ENCODE measurements at regions not wholly inside any gene's neighbourhood (a gene's known extent, or its start where the extent isn't known, plus 50 kb on each side); places are given as distances from the start of the nearest gene placed in this dataset.

- H3K4me2 ChIP-seq (ENCODE audit: low read depth, low read length, poor library complexity, severe bottlenecking), result no peak overlapping the region
- no peaks in the 10 kb centered on the region for H3K79me2 ChIP-seq (ENCODE audit: insufficient read depth, low read length)
- no peaks in the 10 kb centered on the region for H3K27me3 ChIP-seq (ENCODE audit: insufficient read depth, low read length, poor library complexity, severe bottlenecking)
- H3K9me2 ChIP-seq (replicated peaks; ENCODE audit: low read depth, low read length), result no peaks in the 10 kb centered on the region
- H3K9me3 ChIP-seq (ENCODE audit: insufficient read depth, low read depth, low read length), result no peaks in the 10 kb centered on the region
- no peaks in the 10 kb centered on the region for H3K36me3 ChIP-seq (ENCODE audit: insufficient read depth, low read length)
- H2AFZ ChIP-seq (ENCODE audit: low read length), result no peak overlapping the region
- no peaks in the 10 kb centered on the region for H3K4me1 ChIP-seq (ENCODE audit: insufficient read depth, low read length, poor library complexity, severe bottlenecking)
- no peak overlapping the region for H3K9ac ChIP-seq (ENCODE audit: low read depth, low read length, poor library complexity, severe bottlenecking)
- H3K4me3 ChIP-seq (ENCODE audit: low read length, poor library complexity, severe bottlenecking), result no peak overlapping the region
- no peak for TF ChIP-seq CTCF (conservative IDR thresholded peaks at IDR 0.05; ENCODE audit: low read length)
- no peak for TF ChIP-seq EZH2phosphoT487 (IDR thresholded peaks at IDR 0.05; ENCODE audit: borderline replicate concordance)
- no peaks in the 10 kb centered on the region for H3F3A ChIP-seq (ENCODE audit: low read depth)
- no peaks in the 10 kb centered on the region for H4K20me1 ChIP-seq (ENCODE audit: insufficient read depth, low read length, poor library complexity, severe bottlenecking)
Measured at GRCh38 chr13:111423168-111423785, 102.8 kb downstream of the TEX29 start.

- Histone ChIP-seq H3K9me2 (replicated peaks; ENCODE audit: low read depth, low read length) (no peaks in the 10 kb centered on the region), H3K36me3 (ENCODE audit: insufficient read depth, low read length) (no peaks in the 10 kb centered on the region), H2AFZ (ENCODE audit: low read length) (no peak overlapping the region), H3K9me3 (ENCODE audit: insufficient read depth, low read depth, low read length) (no peaks in the 10 kb centered on the region), H4K20me1 (ENCODE audit: insufficient read depth, low read length, poor library complexity, severe bottlenecking) (no peaks in the 10 kb centered on the region), H3K4me2 (ENCODE audit: low read depth, low read length, poor library complexity, severe bottlenecking) (no peak overlapping the region), H3K4me1 (ENCODE audit: insufficient read depth, low read length, poor library complexity, severe bottlenecking) (no peaks in the 10 kb centered on the region), H3K4me3 (ENCODE audit: low read length, poor library complexity, severe bottlenecking) (no peak overlapping the region), H3K27me3 (ENCODE audit: insufficient read depth, low read length, poor library complexity, severe bottlenecking) (no peaks in the 10 kb centered on the region), H3K79me2 (ENCODE audit: insufficient read depth, low read length) (no peaks in the 10 kb centered on the region), H3K9ac (ENCODE audit: low read depth, low read length, poor library complexity, severe bottlenecking) (no peak overlapping the region), H3F3A (ENCODE audit: low read depth) (no peaks in the 10 kb centered on the region)
- TF ChIP-seq CTCF (conservative IDR thresholded peaks at IDR 0.05; ENCODE audit: low read length), result no peak
- TF ChIP-seq EZH2phosphoT487 (IDR thresholded peaks at IDR 0.05; ENCODE audit: borderline replicate concordance), result no peak
Measured at GRCh38 chr13:111424134-111424533, 103.7 kb downstream of the TEX29 start.

GRCh38 chr13:111425326-111425725 is 104.9 kb downstream of the TEX29 start:
- H4K20me1 ChIP-seq (ENCODE audit: insufficient read depth, low read length, poor library complexity, severe bottlenecking), result no peaks in the 10 kb centered on the region
- no peak overlapping the region for H3K4me3 ChIP-seq (ENCODE audit: low read length, poor library complexity, severe bottlenecking)
- no peak overlapping the region for H3K9ac ChIP-seq (ENCODE audit: low read depth, low read length, poor library complexity, severe bottlenecking)
- H3K4me1 ChIP-seq (ENCODE audit: insufficient read depth, low read length, poor library complexity, severe bottlenecking), result no peaks in the 10 kb centered on the region
- H3F3A ChIP-seq (ENCODE audit: low read depth), result no peaks in the 10 kb centered on the region
- H3K79me2 ChIP-seq (ENCODE audit: insufficient read depth, low read length), result no peaks in the 10 kb centered on the region
- no peaks in the 10 kb centered on the region for H3K9me3 ChIP-seq (ENCODE audit: insufficient read depth, low read depth, low read length)
- H2AFZ ChIP-seq (ENCODE audit: low read length), result no peak overlapping the region
- H3K4me2 ChIP-seq (ENCODE audit: low read depth, low read length, poor library complexity, severe bottlenecking), result no peak overlapping the region
- no peak for TF ChIP-seq EZH2phosphoT487 (IDR thresholded peaks at IDR 0.05; ENCODE audit: borderline replicate concordance)
- TF ChIP-seq CTCF (conservative IDR thresholded peaks at IDR 0.05; ENCODE audit: low read length), result no peak
- no peaks in the 10 kb centered on the region for H3K9me2 ChIP-seq (replicated peaks; ENCODE audit: low read depth, low read length)
- no peaks in the 10 kb centered on the region for H3K27me3 ChIP-seq (ENCODE audit: insufficient read depth, low read length, poor library complexity, severe bottlenecking)
- no peaks in the 10 kb centered on the region for H3K36me3 ChIP-seq (ENCODE audit: insufficient read depth, low read length)

Data from Loucy (cell line).